GM18508 (cell line): ENCODE measurements at regions not wholly inside any gene's neighbourhood (a gene's known extent, or its start where the extent isn't known, plus 50 kb on each side); places are given as distances from the start of the nearest gene placed in this dataset.

ENCODE experiments used
- ATAC-seq: cut with Tn5 transposase; IDR thresholded peaks from one replicate; pipeline ENCODE4 v1.9.1; 2021; ENCODE audit warnings: moderate number of reproducible peaks; ENCODE audit not compliant: insufficient read depth, unreplicated experiment

GRCh38 chr18:37710726-37711125 lies 145.1 kb upstream of the CELF4 start:
- ATAC-seq = no peak

DNA sequence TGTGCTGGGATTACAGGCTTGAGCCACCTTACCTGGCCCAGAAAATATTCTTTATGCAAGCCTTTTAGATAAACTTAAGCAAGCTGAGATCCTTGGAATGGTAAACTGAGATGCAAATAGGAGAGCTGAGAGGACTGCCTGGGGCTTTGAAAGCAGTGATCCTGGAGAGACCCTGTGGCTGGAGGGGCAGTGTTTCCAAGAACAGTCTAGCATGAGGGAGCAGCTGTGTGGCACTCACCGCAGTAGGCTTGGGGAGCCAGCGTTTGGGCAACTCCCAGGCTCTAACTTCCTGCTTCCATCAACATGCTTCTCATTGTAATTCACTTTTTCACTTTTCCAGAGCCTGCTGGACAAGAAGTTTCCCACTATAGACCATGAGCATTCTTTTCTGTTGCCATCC lies 144.1 kb upstream of the CELF4 start:
- ATAC-seq = no peak

GRCh38 chr18:37705016-37705415 lies 139.4 kb upstream of the CELF4 start:
- ATAC-seq = no peak

- ATAC-seq = no peak
Measured at GRCh38 chr18:37702841-37703240, 137.2 kb upstream of the CELF4 start.

- ATAC-seq = no peak
Measured at GRCh38 chr18:37701967-37702366, 136.4 kb upstream of the CELF4 start.

DNA sequence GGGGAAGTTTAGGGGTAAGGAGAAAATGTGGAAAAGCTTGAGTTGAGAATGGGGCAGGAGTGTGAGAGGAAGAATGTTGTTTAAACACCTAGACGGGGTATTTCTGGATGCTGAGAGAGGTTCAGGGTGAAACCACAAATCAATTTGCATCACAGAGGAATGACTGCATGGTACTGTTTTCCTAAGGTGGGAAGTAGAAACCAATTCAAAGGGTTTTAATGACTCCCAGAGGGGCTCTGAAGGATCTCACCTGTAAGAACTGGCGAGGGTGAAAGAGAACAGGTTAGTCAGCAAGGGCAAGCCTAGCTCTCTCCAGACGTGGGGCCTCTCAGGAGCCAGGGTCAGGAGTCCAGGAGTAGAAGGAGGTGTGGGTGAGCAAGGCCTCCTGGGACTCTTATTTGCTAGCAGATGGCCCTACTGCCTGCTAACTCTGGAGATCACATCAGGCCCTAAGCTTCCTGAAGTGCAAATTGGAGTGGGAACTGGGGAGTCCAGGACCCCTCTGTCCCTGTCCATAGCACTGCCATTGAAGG lies 133.0 kb upstream of the CELF4 start:
- no peak for ATAC-seq

DNA sequence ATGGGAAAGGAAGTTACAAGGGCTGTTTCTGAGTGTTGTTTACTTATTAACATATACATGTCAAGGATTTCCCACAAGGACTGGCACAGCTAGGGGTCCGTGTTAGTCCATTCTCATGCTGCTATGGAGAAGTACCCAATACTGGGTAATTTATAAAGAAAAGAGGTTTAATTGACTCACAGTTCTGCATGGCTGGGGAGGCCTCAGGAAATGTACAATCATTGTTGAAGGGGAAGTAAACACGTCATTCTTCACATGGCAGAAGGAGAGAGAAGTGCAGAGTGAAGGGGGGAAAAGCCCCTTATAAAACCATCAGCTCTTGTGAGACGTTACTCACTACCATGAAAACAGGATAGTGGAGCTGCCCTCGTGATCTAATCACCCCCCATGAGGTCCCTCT lies 128.9 kb upstream of the CELF4 start:
- ATAC-seq = no peak

GRCh38 chr18:37691162-37691561 lies 125.6 kb upstream of the CELF4 start:
- no peak for ATAC-seq

DNA sequence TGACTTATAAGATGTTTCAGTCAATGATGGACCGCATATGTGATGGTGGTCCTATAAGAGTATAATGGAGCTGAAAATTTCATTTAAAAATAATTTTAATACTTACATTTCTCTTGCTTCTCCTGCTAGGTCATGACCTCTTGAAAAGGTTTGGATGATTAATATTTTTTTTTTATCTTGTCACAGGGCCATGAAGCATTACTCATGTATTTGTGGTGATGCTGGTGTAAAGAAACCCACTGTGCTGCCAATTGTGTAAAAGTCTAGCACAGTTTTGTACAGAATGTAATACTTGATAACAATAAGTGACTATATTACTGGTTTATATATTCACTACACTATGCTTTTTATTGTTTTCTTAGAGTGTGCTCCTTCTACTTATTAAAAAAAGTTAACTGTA lies 124.2 kb upstream of the CELF4 start:
- ATAC-seq = no peak

DNA sequence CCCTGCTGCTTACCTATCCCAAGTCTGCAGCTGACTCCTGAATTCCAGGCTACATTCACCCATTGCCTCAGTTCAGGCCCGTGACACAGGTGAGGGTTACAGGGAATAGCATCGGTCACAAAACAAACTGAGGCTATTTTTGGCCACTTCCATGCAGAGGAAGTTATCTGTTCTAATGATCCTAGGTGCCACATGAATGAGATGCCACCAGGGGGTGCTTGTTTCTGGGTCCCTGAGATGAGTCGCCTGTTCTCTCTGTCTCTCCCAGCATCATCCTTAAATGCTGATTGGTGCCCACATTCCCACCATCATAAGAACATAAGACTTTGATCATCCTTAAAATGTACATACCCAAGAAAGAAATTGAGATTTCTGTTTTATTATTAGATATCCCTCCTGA lies 119.0 kb upstream of the CELF4 start:
- ATAC-seq = no peak

- no peak for ATAC-seq
Measured at GRCh38 chr18:37684183-37684582, 118.6 kb upstream of the CELF4 start.

- no peak for ATAC-seq
Measured at GRCh38 chr18:37680911-37681310, 115.3 kb upstream of the CELF4 start.

DNA sequence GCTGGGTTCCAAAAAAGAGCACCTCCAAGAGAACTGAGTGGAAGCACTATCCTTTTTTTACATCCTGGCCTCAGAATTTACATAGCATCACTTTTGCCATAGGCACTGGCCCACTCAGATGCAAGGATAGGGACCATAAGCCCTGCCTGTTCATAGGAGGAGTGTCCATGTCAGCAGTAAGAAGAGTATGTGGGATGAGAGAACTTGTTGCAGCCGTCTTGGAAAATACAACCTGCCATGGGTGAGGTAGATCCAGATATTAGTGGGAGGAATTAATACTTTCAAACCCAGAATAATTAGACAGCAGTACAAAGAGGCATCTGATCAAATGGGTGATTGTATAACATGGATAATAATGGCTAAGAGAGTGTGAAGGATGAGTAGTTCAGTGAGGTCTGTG lies 110.7 kb upstream of the CELF4 start:
- ATAC-seq = no peak

DNA sequence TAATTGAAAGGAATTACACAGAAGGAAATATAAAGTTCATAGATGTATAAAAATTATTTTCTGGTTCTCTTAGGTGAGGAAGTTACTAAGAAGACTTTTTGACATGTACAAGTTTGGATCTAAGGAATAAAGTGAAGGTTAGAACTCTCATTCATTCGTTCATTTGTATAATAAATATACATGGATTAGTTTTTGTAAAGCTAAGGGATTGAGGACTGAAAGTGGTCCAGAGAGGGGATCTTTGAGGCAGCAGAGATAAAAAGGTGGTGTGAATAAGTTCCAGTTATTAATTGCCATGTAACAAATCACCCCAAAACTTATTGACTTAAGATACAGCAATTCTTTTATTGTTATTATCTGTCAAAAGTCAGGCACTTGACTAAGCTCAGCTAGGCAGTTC lies 110.1 kb upstream of the CELF4 start:
- ATAC-seq = no peak

- no peak for ATAC-seq
Measured at GRCh38 chr18:37674570-37674969, 109.0 kb upstream of the CELF4 start.

DNA sequence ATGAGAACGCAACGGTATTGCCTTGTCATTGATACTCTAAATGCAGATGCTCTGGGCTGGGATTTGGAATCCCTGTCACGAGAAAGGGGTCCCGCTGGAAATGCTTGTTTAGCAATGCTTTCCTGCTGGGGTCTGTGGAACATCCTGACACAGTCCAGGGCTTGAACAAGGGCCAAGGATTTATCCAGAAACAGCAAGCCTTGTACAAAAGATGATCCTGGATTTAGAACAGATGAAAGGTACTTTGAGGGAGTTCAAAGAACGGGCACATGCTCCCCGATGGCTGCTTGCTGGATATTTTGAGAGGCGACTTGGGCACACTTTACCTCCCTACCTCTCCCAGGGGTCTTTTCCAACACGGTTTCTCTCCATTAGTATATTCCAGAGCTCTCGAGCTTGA lies 108.1 kb upstream of the CELF4 start:
- ATAC-seq = no peak

DNA sequence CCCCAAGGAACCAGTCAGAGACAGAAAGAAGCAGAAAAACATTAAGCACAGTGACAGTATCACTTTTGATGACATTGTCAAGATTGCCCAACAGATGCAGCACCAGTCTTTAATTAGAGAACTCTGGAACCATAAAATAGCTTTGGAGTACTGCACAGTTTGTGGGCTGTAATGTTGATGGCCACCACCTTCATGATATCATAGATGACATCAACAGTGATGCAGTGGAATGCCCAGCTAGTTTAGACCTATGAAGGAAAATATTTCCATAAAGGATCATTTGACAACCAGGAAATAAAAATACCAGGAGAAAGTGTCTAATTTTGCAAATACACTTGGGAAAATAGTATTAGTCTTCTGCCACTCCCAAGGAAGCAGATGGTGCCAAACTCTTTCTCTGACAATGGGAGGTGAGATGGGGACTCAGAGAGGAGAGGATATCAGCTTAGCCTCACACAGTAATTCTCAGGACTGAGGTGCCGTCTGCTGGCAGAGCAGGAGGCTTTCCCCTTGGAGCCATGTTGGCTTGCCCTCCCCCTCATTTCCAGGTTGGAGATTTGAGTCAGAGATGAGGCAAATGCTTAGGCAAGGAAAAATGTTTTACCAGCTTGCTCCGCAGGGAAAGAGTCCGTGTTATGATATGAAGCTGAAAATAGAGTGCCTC lies 107.5 kb upstream of the CELF4 start:
- no peak for ATAC-seq

GRCh38 chr18:37672001-37672400 lies 106.4 kb upstream of the CELF4 start:
- no peak for ATAC-seq

DNA sequence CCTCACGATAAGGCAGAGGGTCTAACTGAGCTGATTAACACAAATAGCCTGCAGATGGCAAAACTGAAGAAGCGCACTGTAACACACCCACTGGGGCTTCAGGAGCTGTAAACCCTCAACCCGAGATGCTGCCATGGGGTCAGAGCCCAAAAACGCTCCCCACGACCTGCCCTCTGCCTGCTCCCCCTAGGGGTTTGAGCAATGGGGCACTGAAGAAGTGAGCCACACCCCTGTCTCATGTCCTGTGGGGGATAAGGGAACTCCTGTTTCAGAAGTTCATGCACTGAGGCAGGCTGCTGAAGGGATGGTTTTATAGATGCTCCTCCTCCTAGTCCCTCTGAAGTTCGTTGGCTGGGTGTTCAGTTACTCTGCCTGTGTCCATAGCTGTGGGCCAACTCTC lies 105.9 kb upstream of the CELF4 start:
- ATAC-seq = no peak

DNA sequence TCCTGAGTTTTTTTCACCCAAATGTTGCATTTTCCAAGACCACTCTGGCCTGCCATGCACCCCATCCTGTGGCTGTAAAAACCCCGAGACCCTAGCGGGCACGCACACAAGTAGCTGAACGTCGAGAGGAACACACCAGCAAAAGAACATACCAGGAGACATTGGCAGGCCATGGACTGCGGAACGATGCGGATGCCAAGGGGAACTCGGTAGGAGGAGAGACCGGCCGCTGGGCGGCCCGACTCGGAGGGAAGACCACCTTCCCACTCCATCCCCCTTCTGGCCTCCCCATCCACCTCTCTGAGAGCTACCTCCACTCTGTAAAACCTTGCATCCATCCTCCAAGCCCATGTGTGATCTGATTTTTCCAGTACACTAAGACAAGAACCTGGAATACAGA lies 105.5 kb upstream of the CELF4 start:
- no peak for ATAC-seq

DNA sequence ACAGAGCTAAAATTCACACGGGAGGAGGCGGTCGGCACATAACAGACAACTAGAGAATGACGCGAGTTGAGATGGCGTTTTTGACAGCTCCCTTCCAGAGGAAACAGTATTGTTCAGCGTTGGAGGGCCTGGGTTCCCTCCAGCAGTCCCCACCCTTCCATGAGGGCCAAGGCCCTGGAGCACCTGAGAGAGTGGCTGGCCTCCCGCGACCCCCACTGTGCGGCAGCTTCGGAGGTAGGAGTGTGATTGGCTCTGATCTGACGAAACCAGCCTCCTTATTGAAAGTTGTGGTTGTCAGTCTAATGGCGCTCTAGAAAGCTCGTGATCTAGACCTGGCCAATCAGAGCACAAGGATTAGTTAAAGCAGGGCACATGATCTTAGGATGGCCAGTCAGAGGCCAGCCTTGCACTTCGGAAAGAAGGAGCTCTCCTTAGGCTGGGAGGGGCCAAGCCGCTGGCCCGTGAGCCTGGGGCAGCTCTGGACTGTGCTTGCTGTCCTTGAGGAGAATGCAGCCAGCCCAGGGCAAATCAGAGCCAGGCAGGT lies 104.5 kb upstream of the CELF4 start:
- no peak for ATAC-seq

DNA sequence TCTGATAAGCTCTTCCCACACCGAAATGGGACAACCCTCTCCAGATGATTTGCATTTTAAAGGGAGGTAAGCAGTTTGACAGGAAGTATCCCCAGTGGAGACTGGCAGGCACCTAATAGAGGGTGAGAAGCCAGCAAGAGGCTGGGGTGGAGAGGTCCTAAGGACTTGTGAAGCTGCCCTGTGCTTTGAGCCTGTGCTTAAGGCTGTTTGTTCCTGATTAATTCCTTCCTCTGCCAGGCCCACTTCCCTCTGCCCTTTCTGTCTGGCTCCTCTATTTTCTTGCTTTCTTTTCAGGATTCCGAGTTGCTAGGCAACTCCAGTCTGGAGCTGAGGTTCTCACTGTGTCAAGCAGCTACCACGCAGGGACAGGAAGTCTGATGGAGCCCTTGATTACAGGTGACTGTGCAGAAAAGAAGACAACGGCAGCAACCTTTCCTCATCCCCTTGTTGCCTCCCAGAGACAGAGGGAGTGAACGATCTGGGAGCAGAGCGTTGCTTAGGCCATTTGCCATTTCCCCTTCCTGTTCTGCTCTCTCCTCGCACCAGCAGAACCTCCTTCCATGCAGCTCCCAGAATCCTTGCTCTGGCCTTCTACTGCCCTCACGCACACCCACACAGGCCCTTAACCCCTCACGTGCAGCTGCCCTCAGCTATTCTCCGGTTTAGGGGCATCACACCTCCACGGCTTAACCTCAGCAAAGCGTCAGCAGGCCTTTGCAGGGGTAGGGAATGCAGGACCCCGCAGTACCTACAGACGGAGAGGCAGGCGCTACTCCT lies 103.6 kb upstream of the CELF4 start:
- no peak for ATAC-seq
